Effector memory CD8-positive, alpha-beta T cell (primary cell): ENCODE measurements at regions not wholly inside any gene's neighbourhood (a gene's known extent, or its start where the extent isn't known, plus 50 kb on each side); places are given as distances from the start of the nearest gene placed in this dataset.

Experiments
- ATAC-seq: fragments of 150-1000 bp; cut with Tn5 transposase; replicated peaks from 2 replicates; pipeline ENCODE4 v1.10.0; 2021; ENCODE audit warnings: mild to moderate bottlenecking, moderate library complexity
- DNase-seq, 3 experiments: peaks; one replicate each; pipeline ENCODE4 v3.0.0; 2021
- H3K27ac Mint-ChIP-seq, 2 donors: one replicate each; pipeline ENCODE4 v1.8.0; 2022; ENCODE audit warnings: mild to moderate bottlenecking in 2 of 2, mixed read lengths in 2 of 2, moderate library complexity in 2 of 2
- H3K27me3 Mint-ChIP-seq, 2 donors: one replicate each; pipeline ENCODE4 v1.8.0; 2022; ENCODE audit warnings: mixed read lengths in 2 of 2
- H3K36me3 Mint-ChIP-seq: one replicate; pipeline ENCODE4 v1.8.0; 2022; ENCODE audit warnings: mild to moderate bottlenecking, moderate library complexity, mixed read lengths; ENCODE audit not compliant: insufficient read depth
- H3K4me1 Mint-ChIP-seq, 2 donors: one replicate each; pipeline ENCODE4 v1.8.0; 2022; ENCODE audit warnings: low read depth in 2 of 2, mixed read lengths in 2 of 2
- H3K4me3 Mint-ChIP-seq, 2 donors: one replicate each; pipeline ENCODE4 v1.8.0; 2022; ENCODE audit warnings: mild to moderate bottlenecking in 2 of 2, mixed read lengths in 2 of 2, moderate library complexity in 2 of 2
- H3K9me3 Mint-ChIP-seq, 2 donors: one replicate each; pipeline ENCODE4 v1.8.0; 2022; ENCODE audit warnings: mixed read lengths in 2 of 2

DNA sequence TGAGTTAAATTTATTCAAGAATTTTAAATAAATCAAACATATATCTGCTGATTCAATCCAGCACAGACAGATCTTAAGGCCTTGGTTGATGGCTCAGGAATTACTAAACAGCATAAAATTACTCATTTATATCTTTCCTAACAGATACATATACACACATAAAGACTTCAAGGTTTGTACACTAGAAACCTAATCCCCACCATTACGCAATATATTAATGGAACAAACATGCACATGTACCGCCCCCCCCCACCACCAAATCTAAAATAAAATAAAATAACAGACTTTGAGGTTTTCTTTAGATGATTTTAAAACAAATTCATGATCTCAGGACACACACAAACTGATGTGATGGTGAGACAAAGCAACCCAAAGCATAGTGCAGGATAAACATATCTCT is 333.9 kb upstream of the DDX53 start:
- no peak for DNase-seq
- Mint-ChIP-seq H3K9me3 (no peaks in the 10 kb centered on the region), H3K4me3 (no peak overlapping the region), H3K36me3 (no peaks in the 10 kb centered on the region), H3K27me3 (no peaks in the 10 kb centered on the region), H3K27ac (no peak overlapping the region), H3K4me1 (no peaks in the 10 kb centered on the region)
- no peak for ATAC-seq

DNA sequence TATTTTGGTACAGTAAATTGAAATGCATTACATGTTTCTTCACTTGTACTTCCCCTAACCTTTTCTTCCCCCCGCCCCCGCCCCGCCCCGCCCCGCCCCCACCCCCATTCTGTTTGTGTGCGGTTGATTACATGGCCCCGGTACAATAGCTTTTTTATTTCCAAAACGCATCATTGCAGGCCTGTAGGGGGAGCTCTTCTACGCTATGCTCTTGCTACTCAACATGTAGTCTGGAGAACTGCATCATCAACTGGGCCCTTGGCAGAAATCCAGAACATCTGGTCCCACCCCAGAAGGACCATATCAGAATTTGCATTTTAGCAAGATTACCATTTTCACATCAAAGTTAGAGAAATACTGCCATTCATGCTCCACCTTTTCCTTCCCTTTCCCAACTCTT is 333.3 kb upstream of the DDX53 start:
- no peaks in the 10 kb centered on the region for H3K27me3 Mint-ChIP-seq
- no peak overlapping the region for H3K27ac Mint-ChIP-seq
- H3K9me3 Mint-ChIP-seq = no peaks in the 10 kb centered on the region
- H3K4me1 Mint-ChIP-seq = no peaks in the 10 kb centered on the region
- DNase-seq (no peak), ATAC-seq (no peak)
- no peak overlapping the region for H3K4me3 Mint-ChIP-seq
- H3K36me3 Mint-ChIP-seq = no peaks in the 10 kb centered on the region

DNA sequence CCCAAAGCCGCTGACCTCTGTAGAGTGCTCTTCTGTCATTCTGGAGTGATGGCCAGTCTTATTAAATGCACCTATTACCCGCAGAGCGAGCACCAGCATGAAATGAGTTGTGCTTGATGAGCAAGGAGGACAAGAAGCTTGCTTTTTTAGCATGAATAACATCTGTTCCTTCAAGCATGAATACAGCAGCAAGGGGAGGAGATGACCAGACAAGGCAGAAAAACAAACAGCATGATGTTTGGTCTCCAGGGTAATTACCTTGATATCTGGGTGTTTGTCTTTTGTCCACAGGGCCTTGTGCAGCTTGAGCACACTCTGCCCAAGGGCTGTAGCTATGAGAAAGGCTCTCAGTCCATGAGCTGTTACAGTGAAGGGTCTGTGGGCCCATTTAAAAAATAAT is 324.8 kb upstream of the DDX53 start:
- ATAC-seq (no peak), DNase-seq (no peak)
- no peak overlapping the region for H3K4me3 Mint-ChIP-seq
- H3K27ac Mint-ChIP-seq = no peak overlapping the region
- no peaks in the 10 kb centered on the region for H3K4me1 Mint-ChIP-seq
- peaks cover 0 to 2% of the 10 kb centered on the region in 2 donors for H3K9me3 Mint-ChIP-seq
- H3K36me3 Mint-ChIP-seq = no peaks in the 10 kb centered on the region
- no peaks in the 10 kb centered on the region for H3K27me3 Mint-ChIP-seq

DNA sequence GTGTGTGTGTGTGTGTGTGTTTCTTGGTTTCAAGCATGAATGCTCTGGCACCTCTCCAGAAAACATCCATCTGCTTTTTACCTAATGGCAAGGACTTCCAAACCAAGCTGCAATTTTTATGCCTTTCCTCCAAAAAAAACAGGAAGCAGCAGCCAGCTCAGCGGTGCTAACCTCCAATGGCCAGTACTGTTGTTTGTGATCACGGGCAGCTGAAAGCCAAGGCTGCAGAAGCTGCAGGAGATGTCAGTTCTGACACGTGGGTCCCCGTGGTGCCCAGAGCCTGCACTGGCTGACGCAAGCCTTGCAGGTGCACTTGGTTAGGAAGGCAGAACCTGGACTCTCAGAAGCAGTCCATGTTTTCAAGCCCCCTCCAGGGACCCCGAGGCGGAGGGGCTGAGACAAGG is 313.6 kb upstream of the DDX53 start:
- no peak for DNase-seq
- Mint-ChIP-seq H3K4me3 (no peak overlapping the region), H3K4me1 (no peaks in the 10 kb centered on the region), H3K9me3 (peaks cover 0 to 4% of the 10 kb centered on the region in 2 donors), H3K27me3 (no peaks in the 10 kb centered on the region), H3K36me3 (no peaks in the 10 kb centered on the region), H3K27ac (no peak overlapping the region)
- no peak for ATAC-seq

DNA sequence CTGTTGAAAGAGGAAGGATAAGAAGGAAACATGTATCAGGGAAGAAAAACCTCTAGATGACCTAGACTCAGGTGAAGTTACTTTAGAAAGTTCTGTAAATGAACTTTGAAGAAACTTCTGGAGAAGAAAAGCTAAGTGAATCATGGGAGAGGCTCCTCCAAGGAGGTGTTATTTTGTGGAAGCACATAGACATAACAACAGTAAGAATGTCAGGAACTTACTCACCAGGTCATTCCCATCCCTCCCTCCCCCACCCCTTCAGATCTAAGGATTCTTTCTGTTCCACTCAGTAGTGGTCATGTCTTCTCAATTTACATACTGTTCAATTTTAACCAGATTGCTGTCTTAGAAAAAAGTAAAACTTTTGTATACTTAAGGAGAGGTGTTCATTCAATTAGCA is 310.5 kb upstream of the DDX53 start:
- H3K36me3 Mint-ChIP-seq = no peaks in the 10 kb centered on the region
- no peaks in the 10 kb centered on the region for H3K27me3 Mint-ChIP-seq
- peaks cover 6 to 8% of the 10 kb centered on the region in 2 donors for H3K9me3 Mint-ChIP-seq
- no peak overlapping the region for H3K4me3 Mint-ChIP-seq
- no peak for DNase-seq
- H3K4me1 Mint-ChIP-seq = no peaks in the 10 kb centered on the region
- ATAC-seq = no peak
- no peak overlapping the region for H3K27ac Mint-ChIP-seq

DNA sequence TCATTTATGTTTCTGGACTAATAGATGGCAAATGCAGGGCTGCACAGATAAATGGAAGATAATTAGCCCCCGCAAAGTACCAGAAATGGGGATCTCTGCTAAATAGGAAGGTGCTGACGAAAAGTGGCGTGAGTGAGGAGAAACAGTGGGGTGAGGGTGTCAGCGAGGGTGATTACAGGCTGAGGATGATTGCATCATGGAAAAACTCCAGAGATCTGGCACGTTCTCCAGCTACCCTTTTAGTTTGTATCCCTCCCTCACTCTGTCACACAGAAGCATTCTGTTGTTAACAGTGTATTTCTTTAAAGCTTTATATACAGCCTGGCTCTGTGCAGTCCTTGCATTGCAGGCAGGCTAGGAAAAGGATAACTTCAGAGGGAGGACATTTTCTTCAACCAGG is 309.6 kb upstream of the DDX53 start:
- Mint-ChIP-seq H3K4me1 (no peaks in the 10 kb centered on the region), H3K27me3 (no peaks in the 10 kb centered on the region), H3K36me3 (no peaks in the 10 kb centered on the region), H3K9me3 (peaks cover 6 to 8% of the 10 kb centered on the region in 2 donors), H3K27ac (no peak overlapping the region), H3K4me3 (no peak overlapping the region)
- DNase-seq (no peak), ATAC-seq (no peak)

DNA sequence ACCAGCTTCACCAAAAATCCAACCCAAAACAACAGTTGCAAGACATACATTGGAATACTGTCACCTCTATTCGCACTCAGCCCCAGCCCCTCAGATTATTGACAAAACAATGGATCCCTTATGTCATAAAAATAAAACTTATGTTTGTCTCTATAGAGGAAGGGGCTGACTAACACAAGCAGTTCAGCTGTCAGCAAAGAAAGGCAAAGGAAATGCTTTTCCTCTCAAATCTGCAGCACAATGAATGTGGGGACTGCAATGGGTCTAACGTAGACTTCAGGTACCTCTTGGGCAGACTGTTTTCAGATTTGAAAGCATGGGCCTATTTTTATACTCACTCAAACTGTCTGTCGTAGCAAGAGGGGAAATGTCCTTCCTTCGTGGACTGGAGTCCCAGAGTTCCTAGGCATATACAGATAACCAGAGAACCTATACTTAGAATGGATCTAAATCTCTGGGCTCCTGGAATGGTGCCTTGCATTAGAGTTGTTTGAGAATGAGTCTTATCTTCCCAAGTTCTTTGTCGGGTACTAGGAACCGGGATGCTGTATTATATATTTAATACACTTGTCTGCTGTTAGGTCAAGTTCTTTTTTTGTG is 307.7 kb upstream of the DDX53 start:
- H3K36me3 Mint-ChIP-seq = no peaks in the 10 kb centered on the region

DNA sequence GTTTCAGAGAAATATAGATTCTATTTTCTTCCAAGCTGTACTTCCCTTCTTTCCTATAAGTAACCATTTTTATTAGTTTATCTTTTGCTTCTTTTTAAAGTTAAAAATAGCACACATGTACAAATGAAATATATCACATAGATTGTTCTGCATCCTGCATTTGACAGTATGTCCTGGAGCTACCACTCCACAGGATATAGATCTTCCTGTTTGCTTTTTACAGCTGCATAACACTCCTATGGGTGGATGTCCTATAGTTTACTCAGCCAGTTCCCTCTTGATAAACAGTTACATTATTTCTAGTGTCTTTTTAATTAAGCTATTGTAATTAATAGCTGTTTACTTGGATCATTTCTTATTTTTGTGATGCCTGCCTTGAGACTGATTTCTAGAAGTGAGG is 301.6 kb upstream of the DDX53 start:
- Mint-ChIP-seq H3K4me1 (no peaks in the 10 kb centered on the region), H3K27me3 (no peaks in the 10 kb centered on the region), H3K4me3 (no peak overlapping the region), H3K36me3 (no peaks in the 10 kb centered on the region), H3K27ac (no peak overlapping the region), H3K9me3 (peaks cover 0 to 4% of the 10 kb centered on the region in 2 donors)
- ATAC-seq = no peak
- no peak for DNase-seq

More for the DNA sequence above, 307.7 kb upstream of the DDX53 start:
- no peak for ATAC-seq
- no peak overlapping the region for H3K27ac Mint-ChIP-seq
- no peak for DNase-seq
- no peaks in the 10 kb centered on the region for H3K27me3 Mint-ChIP-seq
- peaks cover 6 to 8% of the 10 kb centered on the region in 2 donors for H3K9me3 Mint-ChIP-seq
- H3K4me3 Mint-ChIP-seq = no peak overlapping the region
- no peaks in the 10 kb centered on the region for H3K4me1 Mint-ChIP-seq

DNA sequence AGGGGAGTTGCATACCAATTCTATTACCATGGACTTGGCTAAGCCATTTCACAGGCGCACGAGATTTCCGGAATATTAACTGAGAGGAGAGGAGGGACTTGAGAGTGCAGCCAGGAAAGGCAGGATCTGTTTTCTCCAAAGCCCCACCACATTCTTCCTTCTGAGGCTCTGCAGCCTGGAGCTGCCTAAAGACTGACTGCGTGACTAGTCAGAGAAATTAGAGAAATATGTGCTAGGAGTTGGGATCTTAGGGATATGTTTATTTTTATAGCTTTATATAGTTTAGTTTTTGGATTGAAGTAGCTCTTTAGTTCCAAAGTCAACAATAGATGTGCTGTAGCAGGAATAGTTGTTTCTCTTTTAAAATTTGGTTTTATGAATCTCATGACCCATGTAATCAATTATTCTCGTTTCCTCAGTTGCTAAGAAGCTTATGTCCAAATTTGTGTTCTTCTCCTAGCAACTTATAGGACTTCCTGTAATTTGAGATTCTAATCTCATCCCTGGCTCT is 300.1 kb upstream of the DDX53 start:
- Mint-ChIP-seq H3K27me3 (no peaks in the 10 kb centered on the region), H3K4me1 (no peaks in the 10 kb centered on the region), H3K9me3 (peaks cover 0 to 9% of the 10 kb centered on the region in 2 donors), H3K27ac (no peak overlapping the region), H3K36me3 (no peaks in the 10 kb centered on the region), H3K4me3 (no peak overlapping the region)
- ATAC-seq = no peak
- DNase-seq = no peak

DNA sequence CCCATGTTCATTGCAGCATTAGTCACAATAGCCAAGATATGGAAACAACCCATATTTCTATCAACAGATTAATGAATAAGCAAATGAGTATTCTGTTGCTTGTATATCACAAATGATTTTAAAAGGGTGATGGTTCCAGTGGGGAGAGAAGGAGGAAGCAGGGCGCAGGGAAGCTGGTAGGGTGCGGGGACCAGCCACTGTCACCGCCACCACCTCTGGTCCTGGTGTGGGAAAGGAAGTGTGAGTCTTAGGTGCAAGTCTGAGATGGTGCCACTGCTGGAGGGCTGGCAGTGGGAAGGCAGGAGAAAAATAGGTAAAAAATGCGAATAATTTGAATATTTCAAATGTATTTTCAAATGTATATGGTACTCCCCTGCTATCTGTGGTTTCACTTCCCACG is 286.8 kb upstream of the DDX53 start:
- Mint-ChIP-seq H3K27ac (no peak overlapping the region), H3K9me3 (no peaks in the 10 kb centered on the region), H3K27me3 (no peaks in the 10 kb centered on the region), H3K4me3 (no peak overlapping the region), H3K36me3 (no peaks in the 10 kb centered on the region), H3K4me1 (no peaks in the 10 kb centered on the region)
- no peak for DNase-seq
- no peak for ATAC-seq

DNA sequence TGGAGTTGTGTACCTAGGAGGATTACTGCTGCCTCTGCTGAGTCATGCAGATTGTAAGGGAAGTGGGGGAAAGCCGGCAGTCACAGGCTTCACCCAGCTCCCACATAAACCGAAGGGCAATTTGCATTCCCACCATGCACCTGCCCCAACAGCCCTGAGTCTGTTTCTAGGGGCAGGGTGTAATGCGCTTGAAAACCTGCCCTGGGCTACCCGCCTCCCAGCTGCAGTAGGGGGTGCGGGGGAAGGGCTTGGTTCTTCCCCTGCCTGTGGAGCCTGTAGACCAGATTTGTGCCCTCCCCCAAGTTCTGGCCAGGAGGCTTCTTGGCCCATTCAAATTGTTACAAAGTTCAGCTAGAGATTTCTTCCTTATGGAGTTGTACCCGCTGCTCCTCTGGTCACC is 269.2 kb upstream of the DDX53 start:
- Mint-ChIP-seq H3K27me3 (no peaks in the 10 kb centered on the region), H3K9me3 (no peaks in the 10 kb centered on the region), H3K4me3 (no peak overlapping the region), H3K27ac (no peak overlapping the region), H3K4me1 (no peaks in the 10 kb centered on the region), H3K36me3 (no peaks in the 10 kb centered on the region)
- no peak for ATAC-seq
- DNase-seq = no peak

DNA sequence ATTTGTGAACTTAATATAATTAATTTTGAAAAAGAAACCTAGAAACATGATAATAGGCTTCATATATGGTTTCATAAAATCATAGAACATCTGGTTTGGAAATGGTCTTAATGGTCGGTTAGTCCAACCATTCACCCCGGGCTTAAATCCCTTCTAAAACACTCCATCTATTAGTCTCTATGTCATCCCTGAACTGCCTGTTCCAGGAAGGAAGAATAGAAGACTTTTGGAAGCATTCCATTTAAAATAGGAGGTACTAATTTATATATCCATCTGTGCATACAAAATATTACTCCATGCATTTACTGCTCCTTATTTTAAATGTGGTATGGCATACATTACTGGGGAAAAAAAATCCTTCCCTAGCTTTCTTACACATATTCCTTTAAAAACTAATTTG is 262.2 kb upstream of the DDX53 start:
- DNase-seq = no peak
- no peaks in the 10 kb centered on the region for H3K4me1 Mint-ChIP-seq

DNA sequence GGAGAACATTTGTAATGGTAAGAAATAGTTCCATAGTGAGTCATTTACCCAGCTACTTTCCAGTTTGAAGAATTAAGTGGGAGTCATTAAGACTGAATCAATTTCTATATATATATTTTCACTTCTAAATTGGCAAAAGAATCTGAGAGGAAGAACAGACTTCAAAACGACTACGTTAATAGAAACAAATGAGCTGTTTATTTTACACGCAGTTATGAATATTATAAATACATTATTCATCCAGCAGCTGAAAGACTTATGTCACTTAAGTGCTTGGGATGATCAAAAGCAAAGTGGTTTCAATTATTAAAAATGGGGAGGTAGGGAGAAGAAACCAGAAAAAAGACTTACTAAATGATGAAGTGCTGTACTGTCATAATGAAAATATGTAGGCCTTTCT is 260.5 kb upstream of the DDX53 start:
- Mint-ChIP-seq H3K9me3 (no peaks in the 10 kb centered on the region), H3K4me1 (no peaks in the 10 kb centered on the region), H3K27ac (no peak overlapping the region), H3K4me3 (no peak overlapping the region), H3K27me3 (no peaks in the 10 kb centered on the region), H3K36me3 (no peaks in the 10 kb centered on the region)
- ATAC-seq (no peak), DNase-seq (no peak)

More for the DNA sequence above, 262.2 kb upstream of the DDX53 start:
- H3K36me3 Mint-ChIP-seq = no peaks in the 10 kb centered on the region
- no peak overlapping the region for H3K27ac Mint-ChIP-seq
- ATAC-seq = no peak
- no peaks in the 10 kb centered on the region for H3K27me3 Mint-ChIP-seq
- no peaks in the 10 kb centered on the region for H3K9me3 Mint-ChIP-seq
- no peak overlapping the region for H3K4me3 Mint-ChIP-seq

DNA sequence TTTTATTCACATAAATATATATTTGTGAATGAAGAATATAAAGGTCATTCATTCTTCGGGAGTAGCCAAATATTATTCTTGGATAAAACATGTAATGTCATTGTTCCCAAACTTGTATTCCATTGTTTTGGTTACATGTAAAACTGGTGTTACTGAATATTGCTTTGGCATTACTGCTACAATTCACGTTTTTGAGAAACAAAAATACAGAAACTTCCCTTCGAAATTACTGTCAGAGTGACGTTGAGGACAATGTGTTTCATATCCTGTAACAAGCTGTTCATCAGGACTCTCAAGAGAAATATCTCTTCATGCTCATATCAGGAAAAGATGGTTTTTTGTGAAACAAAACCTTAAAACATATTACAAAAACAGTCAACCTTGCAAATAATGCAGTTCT is 258.9 kb upstream of the DDX53 start:
- DNase-seq (no peak), ATAC-seq (no peak)
- H3K36me3 Mint-ChIP-seq = no peaks in the 10 kb centered on the region
- H3K27me3 Mint-ChIP-seq = no peaks in the 10 kb centered on the region
- H3K4me3 Mint-ChIP-seq = no peak overlapping the region
- no peaks in the 10 kb centered on the region for H3K9me3 Mint-ChIP-seq
- H3K27ac Mint-ChIP-seq = no peak overlapping the region
- H3K4me1 Mint-ChIP-seq = no peaks in the 10 kb centered on the region

DNA sequence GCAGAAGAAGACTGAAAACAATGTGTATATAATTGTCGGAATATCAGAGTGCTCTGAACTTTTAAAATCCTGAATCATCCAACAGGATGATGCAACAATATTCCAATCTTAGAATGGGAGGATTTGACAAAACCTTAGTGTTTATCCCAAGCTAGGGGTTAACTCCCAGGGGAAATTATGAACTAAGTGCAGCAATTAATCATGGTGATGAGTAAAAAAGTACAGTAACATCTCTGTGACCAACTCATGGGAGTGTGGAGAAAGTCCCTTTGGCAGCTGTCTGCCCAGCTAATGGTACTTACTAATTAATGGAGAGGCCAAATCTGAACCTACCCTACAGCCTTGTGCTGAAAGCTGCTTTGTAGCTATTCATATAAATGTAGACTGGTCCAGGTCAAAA is 257.6 kb upstream of the DDX53 start:
- ATAC-seq (no peak), DNase-seq (no peak)
- H3K27ac Mint-ChIP-seq = no peak overlapping the region
- no peaks in the 10 kb centered on the region for H3K9me3 Mint-ChIP-seq
- H3K27me3 Mint-ChIP-seq = no peaks in the 10 kb centered on the region
- H3K4me1 Mint-ChIP-seq = no peaks in the 10 kb centered on the region
- H3K4me3 Mint-ChIP-seq = no peak overlapping the region
- no peaks in the 10 kb centered on the region for H3K36me3 Mint-ChIP-seq
